CD14-positive monocyte (primary cell): ENCODE measurements at regions not wholly inside any gene's neighbourhood (a gene's known extent, or its start where the extent isn't known, plus 50 kb on each side); places are given as distances from the start of the nearest gene placed in this dataset.

Experiments used
- DNase-seq, 3 donors: peaks; one replicate each; pipeline ENCODE4 v3.0.0-alpha.2; 2011 to 2022
- H2AFZ ChIP-seq: 2 replicates; pipeline ENCODE4 v1.6.0; 2012; ENCODE audit warnings: mild to moderate bottlenecking, low read depth, low read length, inconsistent platforms; ENCODE audit not compliant: insufficient read depth, poor library complexity, severe bottlenecking
- H3K27ac ChIP-seq, 2 donors: 1 replicate in 1 of 2; 2 replicates in 1 of 2; pipeline ENCODE4 v1.5.1; 2012 to 2013; ENCODE audit warnings: low read length in 2 of 2, control low read depth in 1 of 2, inconsistent platforms in 1 of 2, low read depth in 1 of 2, mild to moderate bottlenecking in 1 of 2
- H3K27me3 ChIP-seq, 2 donors: one replicate each; pipeline versions ENCODE4 v1.6.0 to v1.6.1; 2011 to 2013; ENCODE audit warnings: low read length in 2 of 2; ENCODE audit not compliant: control insufficient read depth in 2 of 2, insufficient read depth in 2 of 2
- H3K36me3 ChIP-seq, 2 donors: replicated peaks in 1 of 2; 1 replicate in 1 of 2; 2 replicates in 1 of 2; pipeline versions ENCODE4 v1.5.1 to v1.6.1; 2012 to 2013; ENCODE audit warnings: low read length in 2 of 2, control low read depth in 1 of 2, inconsistent platforms in 1 of 2, mild to moderate bottlenecking in 1 of 2; ENCODE audit not compliant: insufficient read depth in 2 of 2, control insufficient read depth in 1 of 2
- H3K4me1 ChIP-seq, 2 donors: 1 replicate in 1 of 2; 2 replicates in 1 of 2; pipeline versions ENCODE4 v1.5.1 to v1.6.1; 2012 to 2013; ENCODE audit warnings: low read length in 2 of 2, control low read depth in 1 of 2, inconsistent platforms in 1 of 2, mild to moderate bottlenecking in 1 of 2, moderate library complexity in 1 of 2; ENCODE audit not compliant: insufficient read depth in 2 of 2, control insufficient read depth in 1 of 2
- H3K4me2 ChIP-seq: replicated peaks from 2 replicates; pipeline ENCODE3; 2012; ENCODE audit warnings: low read length, moderate library complexity, mild to moderate bottlenecking; ENCODE audit not compliant: poor library complexity, severe bottlenecking; ENCODE audit errors: extremely low read depth
- H3K4me3 ChIP-seq, 3 experiments: fragments of 200-600 bp in 1 of 3; sonication (generic) in 1 of 3; replicated peaks in 1 of 3; 1 replicate in 2 of 3; 2 replicates in 1 of 3; pipeline ENCODE4 v1.5.1; 2011 to 2013; ENCODE audit warnings: low read length in 3 of 3, mild to moderate bottlenecking in 3 of 3, control low read depth in 2 of 3, low read depth in 2 of 3, inconsistent platforms in 1 of 3, moderate library complexity in 1 of 3
- H3K79me2 ChIP-seq: 2 replicates; pipeline ENCODE4 v1.6.0; 2012; ENCODE audit warnings: mild to moderate bottlenecking, control low read depth, inconsistent platforms, low read length, moderate library complexity; ENCODE audit not compliant: insufficient read depth
- H3K9ac ChIP-seq: 2 replicates; pipeline ENCODE4 v1.6.0; 2017; ENCODE audit warnings: low read length, mild to moderate bottlenecking; ENCODE audit not compliant: insufficient read depth, poor library complexity, severe bottlenecking
- H3K9me3 ChIP-seq, 2 donors: replicated peaks in 1 of 2; 1 replicate in 1 of 2; 2 replicates in 1 of 2; pipeline versions ENCODE4 v1.5.1 to v1.6.1; 2012 to 2013; ENCODE audit warnings: low read length in 2 of 2, control low read depth in 1 of 2; ENCODE audit not compliant: control insufficient read depth in 1 of 2, insufficient read depth in 1 of 2
- H4K20me1 ChIP-seq: 2 replicates; pipeline ENCODE4 v1.6.0; 2012; ENCODE audit warnings: mild to moderate bottlenecking, low read length, control low read depth, moderate library complexity; ENCODE audit not compliant: insufficient read depth
- H3K27ac Mint-ChIP-seq, 7 donors: one replicate each; pipeline ENCODE4 v1.8.0; 2020; ENCODE audit warnings: mild to moderate bottlenecking in 7 of 7, mixed read lengths in 7 of 7, moderate library complexity in 6 of 7, inconsistent platforms in 2 of 7
- H3K27me3 Mint-ChIP-seq, 3 donors: one replicate each; pipeline ENCODE4 v1.8.0; 2021 to 2022; ENCODE audit warnings: low read depth in 3 of 3, mild to moderate bottlenecking in 3 of 3, mixed read lengths in 3 of 3, moderate library complexity in 3 of 3, inconsistent platforms in 1 of 3
- H3K36me3 Mint-ChIP-seq, 2 donors: one replicate each; pipeline ENCODE4 v1.8.0; 2020; ENCODE audit warnings: mixed read lengths in 2 of 2, inconsistent platforms in 1 of 2, mild to moderate bottlenecking in 1 of 2
- H3K4me1 Mint-ChIP-seq: one replicate; pipeline ENCODE4 v1.8.0; 2020; ENCODE audit warnings: mild to moderate bottlenecking, mixed read lengths
- H3K4me3 Mint-ChIP-seq, 2 donors: one replicate each; pipeline ENCODE4 v1.8.0; 2020; ENCODE audit warnings: mild to moderate bottlenecking in 2 of 2, mixed read lengths in 2 of 2, moderate library complexity in 1 of 2
- H3K9me3 Mint-ChIP-seq, 7 donors: one replicate each; pipeline ENCODE4 v1.8.0; 2020 to 2022; ENCODE audit warnings: mixed read lengths in 7 of 7, mild to moderate bottlenecking in 6 of 7, moderate library complexity in 6 of 7, inconsistent platforms in 2 of 7
- WGBS: methylation state at CpG from one replicate; pipeline ENCODE4 v1.1.5; 2013; ENCODE audit warnings: missing lambda C conversion rate; ENCODE audit not compliant: insufficient coverage; 5-methylcytosine and 5-hydroxymethylcytosine counted together
- intact Hi-C, 2 donors: fragments of 100-400 bp; cut with micrococcal nuclease; formaldehyde crosslinking; loops; one replicate each; pipeline versions ENCODE4 v1.15.0 to v1.15.1; 2023
- TF ChIP-seq, protein P1 (sequence below): fragments of 200-600 bp; IDR thresholded peaks from one replicate; pipeline ENCODE4 v1.8.0; 2022; ENCODE audit warnings: antibody characterized with exemption, mild to moderate bottlenecking

DNA sequence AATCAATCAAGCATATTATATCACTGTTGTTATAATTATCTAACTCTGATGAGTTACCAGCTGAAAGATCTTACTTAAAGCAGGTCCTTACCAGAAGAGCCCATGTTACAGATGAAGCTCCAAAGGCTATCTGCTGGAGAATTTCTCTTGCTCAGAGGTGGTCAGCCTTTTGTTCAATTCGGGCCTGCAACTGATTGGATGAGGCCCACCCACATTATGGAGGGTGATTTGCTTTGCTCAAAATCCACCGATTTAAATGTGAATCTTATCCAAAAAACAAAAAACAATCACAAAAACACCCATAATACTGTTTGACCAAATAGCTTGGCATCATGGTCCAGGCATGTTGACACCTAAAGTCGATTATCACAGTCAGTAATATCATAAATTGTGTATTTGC, 348.6 kb upstream of the ANO3 start:
- intact Hi-C loops = no loop called here
- Histone ChIP-seq H3K4me3 (no peak overlapping the region), H3K27me3 (no peaks in the 10 kb centered on the region), H3K27ac (no peak overlapping the region), H3K36me3 (no peaks in the 10 kb centered on the region), H4K20me1 (no peaks in the 10 kb centered on the region), H3K9ac (no peak overlapping the region), H3K4me1 (no peaks in the 10 kb centered on the region), H3K9me3 (no peaks in the 10 kb centered on the region), H3K79me2 (no peaks in the 10 kb centered on the region), H2AFZ (no peak overlapping the region), H3K4me2 (no peak overlapping the region)
- no peak overlapping the region for H3K4me3 Mint-ChIP-seq
- H3K27ac Mint-ChIP-seq = no peak overlapping the region
- no peaks in the 10 kb centered on the region for H3K4me1 Mint-ChIP-seq
- 92% methylated on average over 1 of the region's 3 CpGs for WGBS
- H3K27me3 Mint-ChIP-seq = peaks cover 0 to 1% (median 0%) of the 10 kb centered on the region in 3 donors
- TF ChIP-seq, protein P1, sequence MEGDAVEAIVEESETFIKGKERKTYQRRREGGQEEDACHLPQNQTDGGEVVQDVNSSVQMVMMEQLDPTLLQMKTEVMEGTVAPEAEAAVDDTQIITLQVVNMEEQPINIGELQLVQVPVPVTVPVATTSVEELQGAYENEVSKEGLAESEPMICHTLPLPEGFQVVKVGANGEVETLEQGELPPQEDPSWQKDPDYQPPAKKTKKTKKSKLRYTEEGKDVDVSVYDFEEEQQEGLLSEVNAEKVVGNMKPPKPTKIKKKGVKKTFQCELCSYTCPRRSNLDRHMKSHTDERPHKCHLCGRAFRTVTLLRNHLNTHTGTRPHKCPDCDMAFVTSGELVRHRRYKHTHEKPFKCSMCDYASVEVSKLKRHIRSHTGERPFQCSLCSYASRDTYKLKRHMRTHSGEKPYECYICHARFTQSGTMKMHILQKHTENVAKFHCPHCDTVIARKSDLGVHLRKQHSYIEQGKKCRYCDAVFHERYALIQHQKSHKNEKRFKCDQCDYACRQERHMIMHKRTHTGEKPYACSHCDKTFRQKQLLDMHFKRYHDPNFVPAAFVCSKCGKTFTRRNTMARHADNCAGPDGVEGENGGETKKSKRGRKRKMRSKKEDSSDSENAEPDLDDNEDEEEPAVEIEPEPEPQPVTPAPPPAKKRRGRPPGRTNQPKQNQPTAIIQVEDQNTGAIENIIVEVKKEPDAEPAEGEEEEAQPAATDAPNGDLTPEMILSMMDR = no peak
- no peak for DNase-seq
- no peaks in the 10 kb centered on the region for H3K9me3 Mint-ChIP-seq
- no peaks in the 10 kb centered on the region for H3K36me3 Mint-ChIP-seq

DNA sequence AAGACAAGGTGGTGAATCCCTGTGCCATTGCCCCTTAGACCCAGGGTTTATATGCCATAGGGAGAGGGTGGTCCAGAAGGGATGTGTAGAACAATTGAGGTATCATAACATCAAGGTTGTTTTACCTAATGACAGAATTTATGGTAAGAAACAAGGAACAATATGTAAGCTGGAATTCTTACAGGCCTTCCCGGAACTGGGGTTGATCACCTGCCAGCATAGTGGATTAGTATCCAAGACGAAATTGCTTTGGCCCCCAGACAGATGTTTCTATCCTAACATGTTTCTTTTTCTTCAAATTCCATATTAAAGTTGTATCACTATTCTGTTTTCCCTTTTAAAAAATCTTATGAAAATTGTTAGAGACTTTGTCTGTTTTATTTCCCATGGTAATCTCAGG, 343.8 kb upstream of the ANO3 start:
- peaks cover 0 to 1% (median 1%) of the 10 kb centered on the region in 3 donors for H3K27me3 Mint-ChIP-seq
- Histone ChIP-seq H3K4me2 (no peak overlapping the region), H3K9ac (no peak overlapping the region), H4K20me1 (no peaks in the 10 kb centered on the region), H3K27ac (no peak overlapping the region), H3K27me3 (no peaks in the 10 kb centered on the region), H3K36me3 (no peaks in the 10 kb centered on the region), H3K4me1 (no peaks in the 10 kb centered on the region), H3K4me3 (no peak overlapping the region), H2AFZ (no peak overlapping the region), H3K79me2 (no peaks in the 10 kb centered on the region), H3K9me3 (no peaks in the 10 kb centered on the region)
- H3K4me3 Mint-ChIP-seq = no peak overlapping the region
- no peaks in the 10 kb centered on the region for H3K4me1 Mint-ChIP-seq
- no peak overlapping the region for H3K27ac Mint-ChIP-seq
- TF ChIP-seq, protein P1 = no peak
- no peak for DNase-seq
- no peaks in the 10 kb centered on the region for H3K36me3 Mint-ChIP-seq
- WGBS = 47% methylated on average over 2 of the region's 2 CpGs
- H3K9me3 Mint-ChIP-seq = no peaks in the 10 kb centered on the region
- intact Hi-C loops = no loop called here
